ENCODE measurements at regions not wholly inside any gene's neighbourhood (a gene's known extent, or its start where the extent isn't known, plus 50 kb on each side); places are given as distances from the start of the nearest gene placed in this dataset.

DNA sequence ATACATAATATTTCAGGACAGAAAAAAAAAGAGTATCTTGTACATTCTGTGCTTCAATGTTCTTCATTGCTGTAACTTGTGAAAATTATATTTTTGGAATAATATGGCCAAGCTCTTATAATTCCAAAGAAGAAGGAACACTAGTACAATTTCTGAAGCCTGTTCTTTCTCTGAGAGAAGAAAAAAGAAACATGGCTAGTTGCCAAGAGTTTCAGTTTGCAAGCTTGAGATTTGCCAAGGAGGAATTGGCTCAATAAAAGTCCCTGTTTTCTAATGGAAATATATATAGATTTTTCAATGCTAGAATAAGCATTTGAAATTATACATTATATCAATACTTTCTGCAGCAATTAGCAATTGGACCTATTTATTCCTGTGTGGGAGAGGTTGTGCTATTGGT lies 285.2 kb upstream of the NEGR1 start:
- no peaks in the 10 kb centered on the region for H3K79me2 ChIP-seq (ENCODE audit: control insufficient read depth, insufficient read depth, low read length)
- H4K20me1 ChIP-seq (ENCODE audit: control insufficient read depth, insufficient read depth) = no peaks in the 10 kb centered on the region
- no peak for FAIRE-seq
- ChIA-PET CTCF (no interaction called here), RAD21 (ENCODE audit: unreplicated experiment) (no interaction called here), POLR2A (no interaction called here), SMC1A (ENCODE audit: uncharacterized antibody, unreplicated experiment) (no interaction called here)
- no peak for DNase-seq (ENCODE audit: low read depth, low spot score)
- no peak overlapping the region for H3K9ac ChIP-seq (ENCODE audit: control insufficient read depth, insufficient read depth, low read length)
- intact Hi-C loops (cut with micrococcal nuclease; ENCODE audit: unreplicated experiment) = no loop called here
- no peak overlapping the region for H3K27ac ChIP-seq (ENCODE audit: control insufficient read depth, insufficient read depth)
- no peaks in the 10 kb centered on the region; a peak in 1 of 4 replicates for H3K27me3 ChIP-seq (replicated peaks in 1 of 2; ENCODE audit: control insufficient read depth in 2 of 2, insufficient read depth in 2 of 2, low read length in 1 of 2)
- H2AFZ ChIP-seq (ENCODE audit: control insufficient read depth, low read depth, low read length) = no peak overlapping the region
- H3K4me1 ChIP-seq (ENCODE audit: control insufficient read depth, insufficient read depth, low read length) = no peaks in the 10 kb centered on the region
- no peaks in the 10 kb centered on the region for H3K36me3 ChIP-seq (ENCODE audit: control insufficient read depth in 2 of 2, insufficient read depth in 2 of 2, low read length in 1 of 2)
- no peaks in the 10 kb centered on the region for H3K9me3 ChIP-seq (replicated peaks; ENCODE audit: control insufficient read depth, insufficient read depth, low read length)
- ATAC-seq = no peak
- no peak overlapping the region for H3K4me3 ChIP-seq
- in situ Hi-C loops (cut with MboI) = no loop called here
- no TSS peak for BruUV-seq (replicated peaks)
- H3K4me2 ChIP-seq (ENCODE audit: control insufficient read depth, insufficient read depth) = no peak overlapping the region
- no peak for TF ChIP-seq RBBP5 (conservative IDR thresholded peaks at IDR 0.05)
- no peak for TF ChIP-seq STAT1 (conservative IDR thresholded peaks at IDR 0.05)
- TF ChIP-seq RUNX3 (IDR thresholded peaks at IDR 0.05; ENCODE audit: low read length) = no peak
- TF ChIP-seq, protein P1, sequence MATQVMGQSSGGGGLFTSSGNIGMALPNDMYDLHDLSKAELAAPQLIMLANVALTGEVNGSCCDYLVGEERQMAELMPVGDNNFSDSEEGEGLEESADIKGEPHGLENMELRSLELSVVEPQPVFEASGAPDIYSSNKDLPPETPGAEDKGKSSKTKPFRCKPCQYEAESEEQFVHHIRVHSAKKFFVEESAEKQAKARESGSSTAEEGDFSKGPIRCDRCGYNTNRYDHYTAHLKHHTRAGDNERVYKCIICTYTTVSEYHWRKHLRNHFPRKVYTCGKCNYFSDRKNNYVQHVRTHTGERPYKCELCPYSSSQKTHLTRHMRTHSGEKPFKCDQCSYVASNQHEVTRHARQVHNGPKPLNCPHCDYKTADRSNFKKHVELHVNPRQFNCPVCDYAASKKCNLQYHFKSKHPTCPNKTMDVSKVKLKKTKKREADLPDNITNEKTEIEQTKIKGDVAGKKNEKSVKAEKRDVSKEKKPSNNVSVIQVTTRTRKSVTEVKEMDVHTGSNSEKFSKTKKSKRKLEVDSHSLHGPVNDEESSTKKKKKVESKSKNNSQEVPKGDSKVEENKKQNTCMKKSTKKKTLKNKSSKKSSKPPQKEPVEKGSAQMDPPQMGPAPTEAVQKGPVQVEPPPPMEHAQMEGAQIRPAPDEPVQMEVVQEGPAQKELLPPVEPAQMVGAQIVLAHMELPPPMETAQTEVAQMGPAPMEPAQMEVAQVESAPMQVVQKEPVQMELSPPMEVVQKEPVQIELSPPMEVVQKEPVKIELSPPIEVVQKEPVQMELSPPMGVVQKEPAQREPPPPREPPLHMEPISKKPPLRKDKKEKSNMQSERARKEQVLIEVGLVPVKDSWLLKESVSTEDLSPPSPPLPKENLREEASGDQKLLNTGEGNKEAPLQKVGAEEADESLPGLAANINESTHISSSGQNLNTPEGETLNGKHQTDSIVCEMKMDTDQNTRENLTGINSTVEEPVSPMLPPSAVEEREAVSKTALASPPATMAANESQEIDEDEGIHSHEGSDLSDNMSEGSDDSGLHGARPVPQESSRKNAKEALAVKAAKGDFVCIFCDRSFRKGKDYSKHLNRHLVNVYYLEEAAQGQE (IDR thresholded peaks at IDR 0.05; ENCODE audit: low read depth, low read length) = no peak
- TF ChIP-seq PAX8 (IDR thresholded peaks at IDR 0.05) = no peak
- no peak for TF ChIP-seq BHLHE40 (IDR thresholded peaks at IDR 0.05; ENCODE audit: borderline replicate concordance in 1 of 2, low read depth in 2 of 2, low read length in 1 of 2)
- TF ChIP-seq IKZF2 (IDR thresholded peaks at IDR 0.05) = no peak
- no peak for TF ChIP-seq KAT2A (conservative IDR thresholded peaks at IDR 0.05; ENCODE audit: control insufficient read depth, low read depth, low read length)
- no peak for TF ChIP-seq HDGF (IDR thresholded peaks at IDR 0.05)
- TF ChIP-seq GATAD2B (conservative IDR thresholded peaks at IDR 0.05; ENCODE audit: low read depth) = no peak
- TF ChIP-seq, protein P2, sequence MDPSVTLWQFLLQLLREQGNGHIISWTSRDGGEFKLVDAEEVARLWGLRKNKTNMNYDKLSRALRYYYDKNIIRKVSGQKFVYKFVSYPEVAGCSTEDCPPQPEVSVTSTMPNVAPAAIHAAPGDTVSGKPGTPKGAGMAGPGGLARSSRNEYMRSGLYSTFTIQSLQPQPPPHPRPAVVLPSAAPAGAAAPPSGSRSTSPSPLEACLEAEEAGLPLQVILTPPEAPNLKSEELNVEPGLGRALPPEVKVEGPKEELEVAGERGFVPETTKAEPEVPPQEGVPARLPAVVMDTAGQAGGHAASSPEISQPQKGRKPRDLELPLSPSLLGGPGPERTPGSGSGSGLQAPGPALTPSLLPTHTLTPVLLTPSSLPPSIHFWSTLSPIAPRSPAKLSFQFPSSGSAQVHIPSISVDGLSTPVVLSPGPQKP (IDR thresholded peaks at IDR 0.05; ENCODE audit: low read depth, low read length) = no peak
- no peak for TF ChIP-seq POU2F2 (IDR thresholded peaks at IDR 0.05; ENCODE audit: borderline replicate concordance, low read depth, low read length)
- TF ChIP-seq, protein P3, sequence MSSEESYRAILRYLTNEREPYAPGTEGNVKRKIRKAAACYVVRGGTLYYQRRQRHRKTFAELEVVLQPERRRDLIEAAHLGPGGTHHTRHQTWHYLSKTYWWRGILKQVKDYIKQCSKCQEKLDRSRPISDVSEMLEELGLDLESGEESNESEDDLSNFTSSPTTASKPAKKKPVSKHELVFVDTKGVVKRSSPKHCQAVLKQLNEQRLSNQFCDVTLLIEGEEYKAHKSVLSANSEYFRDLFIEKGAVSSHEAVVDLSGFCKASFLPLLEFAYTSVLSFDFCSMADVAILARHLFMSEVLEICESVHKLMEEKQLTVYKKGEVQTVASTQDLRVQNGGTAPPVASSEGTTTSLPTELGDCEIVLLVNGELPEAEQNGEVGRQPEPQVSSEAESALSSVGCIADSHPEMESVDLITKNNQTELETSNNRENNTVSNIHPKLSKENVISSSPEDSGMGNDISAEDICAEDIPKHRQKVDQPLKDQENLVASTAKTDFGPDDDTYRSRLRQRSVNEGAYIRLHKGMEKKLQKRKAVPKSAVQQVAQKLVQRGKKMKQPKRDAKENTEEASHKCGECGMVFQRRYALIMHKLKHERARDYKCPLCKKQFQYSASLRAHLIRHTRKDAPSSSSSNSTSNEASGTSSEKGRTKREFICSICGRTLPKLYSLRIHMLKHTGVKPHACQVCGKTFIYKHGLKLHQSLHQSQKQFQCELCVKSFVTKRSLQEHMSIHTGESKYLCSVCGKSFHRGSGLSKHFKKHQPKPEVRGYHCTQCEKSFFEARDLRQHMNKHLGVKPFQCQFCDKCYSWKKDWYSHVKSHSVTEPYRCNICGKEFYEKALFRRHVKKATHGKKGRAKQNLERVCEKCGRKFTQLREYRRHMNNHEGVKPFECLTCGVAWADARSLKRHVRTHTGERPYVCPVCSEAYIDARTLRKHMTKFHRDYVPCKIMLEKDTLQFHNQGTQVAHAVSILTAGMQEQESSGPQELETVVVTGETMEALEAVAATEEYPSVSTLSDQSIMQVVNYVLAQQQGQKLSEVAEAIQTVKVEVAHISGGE (CRISPR knock-in tag; IDR thresholded peaks at IDR 0.05) = no peak
- TF ChIP-seq ZNF217 (IDR thresholded peaks at IDR 0.05) = no peak
- TF ChIP-seq, protein P4, sequence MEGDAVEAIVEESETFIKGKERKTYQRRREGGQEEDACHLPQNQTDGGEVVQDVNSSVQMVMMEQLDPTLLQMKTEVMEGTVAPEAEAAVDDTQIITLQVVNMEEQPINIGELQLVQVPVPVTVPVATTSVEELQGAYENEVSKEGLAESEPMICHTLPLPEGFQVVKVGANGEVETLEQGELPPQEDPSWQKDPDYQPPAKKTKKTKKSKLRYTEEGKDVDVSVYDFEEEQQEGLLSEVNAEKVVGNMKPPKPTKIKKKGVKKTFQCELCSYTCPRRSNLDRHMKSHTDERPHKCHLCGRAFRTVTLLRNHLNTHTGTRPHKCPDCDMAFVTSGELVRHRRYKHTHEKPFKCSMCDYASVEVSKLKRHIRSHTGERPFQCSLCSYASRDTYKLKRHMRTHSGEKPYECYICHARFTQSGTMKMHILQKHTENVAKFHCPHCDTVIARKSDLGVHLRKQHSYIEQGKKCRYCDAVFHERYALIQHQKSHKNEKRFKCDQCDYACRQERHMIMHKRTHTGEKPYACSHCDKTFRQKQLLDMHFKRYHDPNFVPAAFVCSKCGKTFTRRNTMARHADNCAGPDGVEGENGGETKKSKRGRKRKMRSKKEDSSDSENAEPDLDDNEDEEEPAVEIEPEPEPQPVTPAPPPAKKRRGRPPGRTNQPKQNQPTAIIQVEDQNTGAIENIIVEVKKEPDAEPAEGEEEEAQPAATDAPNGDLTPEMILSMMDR (IDR thresholded peaks at IDR 0.05 in 2 of 3, conservative IDR thresholded peaks at IDR 0.05 in 1 of 3; ENCODE audit: control insufficient read depth in 2 of 3, extremely low read depth in 1 of 3, insufficient read depth in 1 of 3, low read depth in 3 of 3, low read length in 3 of 3) = no peak
- TF ChIP-seq GABPA (IDR thresholded peaks at IDR 0.05; ENCODE audit: low read depth) = no peak
- no peak for TF ChIP-seq ESRRA (IDR thresholded peaks at IDR 0.05; ENCODE audit: low read length)
- TF ChIP-seq RB1 (IDR thresholded peaks at IDR 0.05; ENCODE audit: borderline replicate concordance) = no peak
